CMK (cell line): ENCODE measurements at regions not wholly inside any gene's neighbourhood (a gene's known extent, or its start where the extent isn't known, plus 50 kb on each side); places are given as distances from the start of the nearest gene placed in this dataset.
"Not testable (repeated sequence)": the region's sequence is repeated elsewhere in the genome, so short reads cannot be mapped to it uniquely, and the experiment has no call there.

ENCODE experiments used
- DNase-seq: peaks from one replicate; pipeline ENCODE4 v3.0.0-alpha.2; 2010; ENCODE audit warnings: low read depth

DNA sequence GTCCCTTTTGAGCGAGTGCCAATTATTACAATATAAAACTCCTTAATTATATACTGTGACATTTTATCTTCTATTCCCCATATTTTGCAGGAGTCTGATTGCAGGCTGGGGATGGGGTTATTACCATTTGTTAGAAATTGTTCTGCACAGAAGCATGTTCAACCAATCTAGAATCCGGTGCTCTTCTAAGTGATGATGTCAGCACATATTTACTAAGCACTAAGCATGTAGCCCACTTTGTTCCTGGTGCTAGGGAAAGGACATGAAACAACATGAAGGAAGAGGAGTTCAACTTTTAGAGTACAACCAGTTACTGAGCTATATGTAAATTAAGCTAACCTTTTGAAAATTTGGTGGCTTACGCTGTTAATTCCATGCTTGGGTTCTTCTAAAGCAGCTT, 52.8 kb upstream of the IL1RAPL2 start:
- no peak for DNase-seq

DNA sequence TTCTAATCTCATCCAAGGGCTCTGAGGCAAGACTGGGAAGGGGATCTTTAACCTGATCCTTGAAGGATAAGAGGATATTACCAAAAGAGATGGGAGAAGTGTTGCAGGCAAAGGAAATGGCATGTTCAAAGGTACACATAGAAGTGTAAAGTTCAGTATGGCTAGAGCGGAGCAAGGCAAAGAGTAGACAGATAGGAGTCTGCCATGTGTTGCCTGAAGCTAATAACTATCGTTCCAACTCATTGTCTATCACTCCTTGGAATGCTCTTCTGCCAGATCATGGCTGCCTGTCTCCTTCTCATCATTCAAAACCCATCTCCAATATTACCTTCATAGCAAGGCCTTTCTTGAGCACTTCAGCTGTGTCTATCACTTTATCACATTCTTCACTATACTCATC, 55.2 kb upstream of the IL1RAPL2 start:
- DNase-seq = no peak

DNA sequence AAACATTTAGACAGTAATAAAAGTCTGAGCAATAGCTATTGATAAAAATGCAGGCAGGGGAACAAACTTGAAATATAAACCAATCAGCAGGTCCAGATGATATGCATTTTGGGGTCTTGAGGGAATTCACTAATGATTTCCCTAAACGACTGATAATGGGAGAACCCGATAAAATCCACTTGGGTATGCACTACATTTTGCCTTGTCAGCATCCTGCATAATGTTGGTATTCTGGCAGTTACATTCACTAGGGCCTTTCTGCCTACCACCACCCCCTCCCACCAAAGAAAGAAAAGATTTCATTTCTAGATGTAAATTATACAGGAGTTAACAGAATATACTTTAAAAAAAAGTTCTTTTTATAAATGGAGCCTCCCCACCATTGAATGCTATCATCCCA, 63.5 kb upstream of the IL1RAPL2 start:
- no peak for DNase-seq

DNA sequence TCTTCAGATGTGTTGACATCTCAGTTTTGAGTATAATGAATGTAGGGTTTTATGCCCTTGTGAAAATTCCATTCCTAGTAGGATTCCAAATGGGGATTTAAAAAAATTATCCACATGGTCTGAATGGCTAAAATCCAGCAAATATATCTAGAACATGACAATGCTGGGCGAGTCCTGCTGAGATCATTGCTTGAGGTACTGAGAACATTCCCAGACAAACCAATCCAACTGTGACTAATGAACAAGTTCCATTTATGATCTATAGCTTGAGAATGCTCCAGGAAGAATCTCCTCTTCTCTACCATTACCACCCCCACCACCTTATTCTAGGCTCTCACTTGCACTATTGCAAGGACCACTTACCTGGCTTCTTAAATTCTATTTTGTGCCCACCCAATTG, 77.2 kb upstream of the IL1RAPL2 start:
- DNase-seq = no peak

DNA sequence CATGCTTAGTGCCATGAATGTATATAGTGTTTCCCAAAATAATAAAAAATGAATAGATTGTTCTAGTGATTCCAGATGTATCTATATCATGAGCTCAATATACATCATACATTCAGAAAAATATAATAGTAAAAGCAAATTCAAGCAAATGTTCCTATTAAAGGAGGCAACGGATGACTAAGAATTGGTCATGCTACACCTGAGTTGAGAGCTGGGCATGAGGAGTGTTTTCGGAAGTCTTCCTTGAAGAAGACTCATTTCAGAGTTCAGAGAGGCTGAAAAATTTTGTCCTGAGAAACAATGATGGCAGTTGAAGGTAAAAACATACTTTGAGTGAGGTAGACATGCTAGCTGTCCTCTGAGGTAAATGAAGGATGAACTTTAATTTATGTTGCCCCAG, 79.3 kb upstream of the IL1RAPL2 start:
- no peak for DNase-seq

DNA sequence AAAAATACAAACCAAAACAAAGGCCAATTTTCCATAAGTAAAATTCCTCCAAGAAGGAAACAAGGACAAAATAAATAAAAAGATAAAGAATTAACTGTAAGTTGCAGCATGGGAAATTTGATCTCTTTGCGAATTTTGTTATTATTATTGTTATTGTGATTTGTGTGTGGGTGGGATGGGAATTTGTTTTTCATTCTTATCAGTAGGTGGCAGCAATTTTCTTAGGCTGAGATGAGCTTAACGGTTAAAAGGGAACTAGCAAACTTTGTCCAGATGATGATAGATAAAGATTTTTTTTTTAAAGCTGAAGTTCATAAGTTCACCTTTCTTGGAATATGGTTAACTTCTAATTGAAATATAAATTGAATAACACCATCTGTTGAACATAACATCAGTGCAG, 83.2 kb upstream of the IL1RAPL2 start:
- no peak for DNase-seq

DNA sequence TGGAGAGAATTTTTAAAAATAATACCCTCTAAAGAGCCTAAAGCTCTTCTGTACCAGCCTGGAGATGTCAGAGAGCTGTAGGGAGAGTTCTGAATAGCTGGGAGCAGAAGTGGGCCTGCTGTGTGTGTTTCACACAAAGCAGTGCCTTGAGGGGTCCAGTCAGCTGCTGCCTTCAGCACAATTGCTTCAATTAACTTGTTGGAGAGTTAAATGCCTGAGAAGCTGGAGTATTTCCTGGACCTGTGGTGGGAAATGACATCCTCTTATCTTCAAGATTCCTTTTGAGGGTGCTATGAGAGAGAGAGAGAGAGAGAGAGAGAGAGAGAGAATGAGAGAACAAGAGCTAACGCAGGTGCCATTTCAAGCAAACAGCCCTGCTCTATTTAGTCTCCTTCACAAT, 96.2 kb upstream of the IL1RAPL2 start:
- no peak for DNase-seq

DNA sequence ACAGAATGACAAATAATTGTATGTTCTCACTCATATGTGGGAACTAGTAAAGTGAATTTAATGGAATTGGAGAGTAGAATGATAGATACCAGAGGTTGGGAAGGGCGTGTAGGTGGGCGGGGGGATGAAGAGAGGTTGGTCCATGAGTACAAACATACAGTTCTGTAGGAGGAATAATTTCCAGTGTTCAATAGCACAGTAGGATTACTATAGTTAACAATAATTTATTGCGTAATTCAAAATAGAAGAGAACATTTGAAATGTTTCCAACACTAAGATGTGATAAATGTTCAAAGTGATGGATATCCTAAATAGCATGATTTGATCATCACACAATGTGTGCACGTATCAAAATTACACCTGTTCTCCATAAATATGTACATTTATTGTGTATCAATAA, 106.2 kb upstream of the IL1RAPL2 start:
- no peak for DNase-seq

DNA sequence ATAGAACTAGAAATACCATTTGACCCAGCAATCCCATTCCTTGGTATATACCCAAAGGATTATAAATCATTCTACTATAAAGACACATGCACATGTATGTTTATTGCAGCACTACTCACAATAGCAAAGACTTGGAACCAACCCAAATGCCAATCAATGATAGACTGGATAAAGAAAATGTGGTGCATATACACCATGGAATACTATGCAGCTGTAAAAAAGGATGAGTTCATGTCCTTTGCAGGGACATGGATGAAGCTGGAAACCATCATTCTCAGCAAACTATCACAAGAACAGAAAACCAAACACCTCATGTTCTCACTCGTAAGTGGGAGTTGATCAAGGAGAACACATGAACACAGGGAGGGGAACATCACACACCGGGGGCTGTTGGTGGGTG, 108.9 kb upstream of the IL1RAPL2 start:
- not testable (repeated sequence) for DNase-seq

DNA sequence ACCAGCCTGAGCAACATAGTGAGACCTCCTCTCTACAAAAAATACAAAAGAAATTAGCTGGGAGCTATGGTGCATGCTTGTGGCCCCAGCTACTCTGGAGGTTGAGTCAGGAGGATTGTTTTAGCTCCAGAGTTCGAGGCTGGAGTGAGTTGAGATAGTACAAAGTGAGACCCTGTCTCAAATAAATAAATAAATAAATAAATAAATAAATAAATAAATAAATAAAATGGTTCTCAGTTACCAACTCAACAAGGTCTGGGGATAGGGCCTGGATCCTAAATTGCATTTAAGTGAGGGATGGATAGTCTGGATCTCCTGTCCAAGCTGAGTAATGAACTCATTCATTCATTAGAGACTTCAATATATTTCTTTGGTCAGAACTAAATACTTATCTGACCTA, 115.7 kb upstream of the IL1RAPL2 start:
- no peak for DNase-seq

DNA sequence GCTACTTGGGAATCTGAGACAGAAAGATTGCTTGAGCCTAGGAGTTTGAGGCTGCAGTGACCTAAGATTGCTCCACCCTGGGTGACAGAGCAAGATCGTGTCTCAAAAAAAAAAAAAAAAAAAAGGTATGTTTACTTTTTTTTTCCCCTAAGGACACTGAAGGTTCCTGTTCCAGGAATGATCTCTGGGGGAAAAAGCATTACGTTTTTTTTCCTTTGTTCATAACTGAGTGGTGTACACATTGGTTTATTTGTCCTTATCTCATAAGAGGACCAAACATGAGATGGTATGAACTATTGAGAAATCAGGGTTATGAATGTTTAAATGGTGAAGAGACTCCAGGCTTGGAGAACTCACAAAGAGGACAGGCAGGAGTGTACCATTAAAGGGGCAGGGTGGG, 120.4 kb upstream of the IL1RAPL2 start:
- DNase-seq = no peak

DNA sequence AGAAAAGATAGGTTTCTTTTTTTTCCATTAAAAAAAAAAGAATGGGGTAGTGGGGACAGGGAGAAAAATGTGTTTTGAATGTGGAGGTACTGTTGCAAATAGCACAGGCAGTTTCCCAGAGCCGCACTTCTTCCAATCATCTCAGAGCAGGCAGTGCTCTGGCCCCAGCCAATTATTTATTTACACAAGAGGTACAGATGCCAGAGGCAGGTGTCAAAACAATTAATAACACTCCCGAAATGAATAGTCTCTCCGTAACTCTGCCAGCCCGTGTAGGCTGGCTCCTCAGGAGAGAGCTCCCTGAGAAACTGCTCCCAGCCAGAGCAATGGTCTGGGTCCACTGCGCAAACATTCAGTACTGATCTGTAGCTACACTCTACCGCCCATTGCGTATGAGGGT, 130.8 kb upstream of the IL1RAPL2 start:
- DNase-seq = no peak

DNA sequence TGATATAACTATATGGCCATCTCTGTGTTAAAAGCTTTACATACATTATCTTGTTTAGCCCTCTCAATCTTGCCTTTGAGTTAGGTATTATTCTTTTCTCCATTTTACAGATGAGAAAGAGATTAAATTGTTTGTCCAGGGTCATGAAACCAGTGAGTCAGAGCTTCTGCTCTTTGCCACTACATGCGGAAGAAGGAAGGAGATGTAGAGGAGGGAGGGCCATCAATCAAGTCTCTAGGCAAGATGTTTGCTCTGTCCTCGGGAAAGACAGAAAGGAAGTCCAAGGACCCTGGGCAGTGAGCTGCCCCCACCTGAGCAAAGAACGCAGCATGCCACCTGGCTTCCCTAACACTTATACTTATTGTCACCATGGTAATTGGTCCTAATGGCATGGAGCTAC, 133.7 kb upstream of the IL1RAPL2 start:
- DNase-seq = no peak

DNA sequence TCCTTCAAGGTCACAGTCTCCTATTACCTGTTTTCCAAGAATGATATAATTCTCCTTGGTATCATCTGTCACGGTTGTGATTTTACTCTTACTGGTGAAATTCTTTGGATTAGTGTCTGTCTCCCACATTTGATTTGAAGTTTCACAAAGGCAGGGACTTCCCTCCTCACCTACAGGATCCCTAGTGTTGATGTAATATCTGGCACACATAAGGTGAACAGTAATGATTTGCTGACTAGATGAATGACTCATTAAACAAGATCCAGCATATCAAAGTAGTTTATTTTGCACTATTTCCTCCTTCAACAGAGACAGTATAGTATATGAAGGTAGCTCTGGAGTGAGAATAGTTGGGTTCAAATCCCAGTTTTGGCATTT, 135.3 kb upstream of the IL1RAPL2 start:
- no peak for DNase-seq

DNA sequence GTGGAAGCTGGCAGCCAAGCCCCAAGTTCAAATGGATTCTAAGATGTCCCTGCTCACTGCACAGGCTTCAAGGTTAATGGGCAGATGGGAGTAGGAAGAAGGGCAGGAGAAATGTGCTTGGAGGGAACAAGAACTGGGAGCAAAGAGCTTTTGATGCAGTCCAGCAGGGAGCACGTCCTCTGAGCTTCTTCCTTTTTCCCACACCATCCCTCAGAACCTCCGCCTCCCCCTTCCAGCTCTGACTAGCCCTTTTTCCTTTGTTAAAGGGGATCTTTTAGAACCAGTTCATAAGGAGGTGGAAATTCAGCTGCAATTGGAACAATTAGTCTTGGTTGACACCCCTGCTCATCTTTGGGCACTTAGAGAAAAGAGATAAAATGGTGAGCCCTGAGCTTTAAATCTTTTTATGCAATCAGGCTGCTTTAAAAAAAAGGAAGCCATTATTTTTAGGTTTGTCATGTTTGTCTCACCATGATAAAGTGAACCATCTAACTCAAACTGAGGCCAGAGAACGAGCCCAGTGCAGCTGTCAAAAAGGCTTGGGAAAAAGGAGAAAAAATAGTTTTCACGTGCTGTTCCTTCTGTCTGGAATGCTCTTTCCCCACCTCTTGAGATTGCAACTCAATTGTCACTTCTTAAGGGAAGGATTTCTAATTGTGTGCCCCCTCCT, 135.8 kb upstream of the IL1RAPL2 start:
- DNase-seq = no peak

DNA sequence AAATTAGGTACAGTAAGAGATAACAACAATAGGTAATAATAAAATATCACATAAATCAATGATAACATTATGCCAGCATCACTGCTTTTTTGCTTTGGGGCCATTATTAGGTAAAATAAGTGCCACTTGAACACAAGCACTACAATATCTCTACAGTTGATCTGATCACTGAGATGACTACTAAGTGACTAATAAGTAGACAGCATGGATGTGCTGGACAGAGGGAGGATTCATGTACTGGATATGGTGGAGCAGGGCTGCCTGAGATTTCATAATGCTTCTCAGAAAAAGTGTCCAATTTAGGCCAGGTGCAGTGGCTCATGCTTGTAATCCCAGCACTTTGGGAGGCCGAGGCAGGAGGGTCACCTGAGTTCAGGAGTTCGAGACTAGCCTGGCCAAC, 137.8 kb upstream of the IL1RAPL2 start:
- no peak for DNase-seq

DNA sequence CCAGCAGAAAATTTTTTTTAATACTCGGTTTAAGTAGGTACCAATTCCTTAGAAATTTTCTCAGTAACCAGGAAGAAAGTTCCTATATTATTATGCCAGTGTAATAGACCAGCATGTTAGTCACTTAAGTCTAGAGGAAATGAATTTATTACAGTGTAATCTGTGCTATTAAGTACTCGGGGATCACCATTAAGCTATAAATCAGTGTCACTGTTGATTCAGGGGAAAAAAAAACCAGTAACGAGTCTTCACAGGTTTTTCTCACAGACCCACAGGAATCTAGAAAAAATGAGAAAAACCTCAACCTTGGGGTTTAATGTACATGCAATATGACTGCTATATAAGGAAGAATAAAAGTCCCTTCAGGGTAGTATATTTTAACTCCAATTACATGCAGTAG, 138.3 kb upstream of the IL1RAPL2 start:
- no peak for DNase-seq

DNA sequence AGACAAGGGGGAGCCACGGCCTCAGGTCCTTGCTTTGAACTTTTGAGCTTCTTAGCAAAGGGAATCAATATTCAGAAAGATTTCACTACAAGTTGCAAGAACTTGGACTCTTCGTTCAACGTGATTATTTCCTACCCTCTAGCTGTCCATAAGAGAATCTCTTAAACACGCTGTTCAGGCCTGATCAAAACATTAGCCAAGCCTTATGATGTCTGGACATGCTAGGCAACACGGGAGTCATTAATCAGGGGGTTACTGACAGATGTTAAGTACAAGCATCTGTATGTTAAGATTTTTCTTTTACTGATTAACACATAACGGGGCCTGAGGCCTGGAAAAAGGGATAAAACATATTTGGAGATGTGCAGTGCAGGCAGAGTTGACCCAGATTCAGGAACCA, 138.9 kb upstream of the IL1RAPL2 start:
- DNase-seq = no peak

DNA sequence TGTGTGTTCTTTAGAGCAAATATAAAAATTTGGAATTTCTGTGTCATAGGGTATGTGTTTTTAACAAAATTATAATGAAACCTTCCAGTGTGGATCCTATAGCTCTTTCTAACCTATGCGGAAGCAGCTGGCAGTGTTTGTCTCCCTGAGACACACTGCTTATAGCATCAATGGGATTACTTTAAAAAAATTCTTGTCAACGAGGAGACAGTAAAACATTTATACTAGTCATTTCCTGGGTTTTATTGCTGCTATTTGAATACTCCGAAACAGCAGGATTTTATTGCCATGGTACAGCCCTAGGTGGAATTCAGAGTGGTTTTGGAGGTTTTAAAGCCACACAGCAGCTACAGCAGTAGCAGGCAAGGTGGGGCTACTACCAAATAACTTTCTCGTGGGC, 145.1 kb upstream of the IL1RAPL2 start:
- no peak for DNase-seq

DNA sequence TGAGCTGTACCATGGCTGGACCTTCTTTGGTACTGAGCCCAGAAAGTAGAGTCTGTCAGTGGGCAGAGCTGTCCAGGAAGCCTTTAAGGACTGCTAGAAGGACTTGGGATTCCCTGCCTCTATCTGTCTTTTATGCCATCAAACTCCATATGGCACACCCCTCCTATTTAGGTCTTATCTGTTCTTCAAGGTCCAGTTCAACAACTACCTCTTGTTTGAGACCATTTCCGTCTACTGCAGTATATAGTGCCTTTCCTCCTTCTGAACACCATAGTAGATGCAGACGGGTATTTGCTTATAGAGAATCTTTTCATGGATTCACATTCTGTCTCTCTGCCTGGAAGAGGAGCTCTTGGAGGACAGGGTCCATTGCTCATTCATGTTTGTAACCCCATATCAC, 146.1 kb upstream of the IL1RAPL2 start:
- no peak for DNase-seq

DNA sequence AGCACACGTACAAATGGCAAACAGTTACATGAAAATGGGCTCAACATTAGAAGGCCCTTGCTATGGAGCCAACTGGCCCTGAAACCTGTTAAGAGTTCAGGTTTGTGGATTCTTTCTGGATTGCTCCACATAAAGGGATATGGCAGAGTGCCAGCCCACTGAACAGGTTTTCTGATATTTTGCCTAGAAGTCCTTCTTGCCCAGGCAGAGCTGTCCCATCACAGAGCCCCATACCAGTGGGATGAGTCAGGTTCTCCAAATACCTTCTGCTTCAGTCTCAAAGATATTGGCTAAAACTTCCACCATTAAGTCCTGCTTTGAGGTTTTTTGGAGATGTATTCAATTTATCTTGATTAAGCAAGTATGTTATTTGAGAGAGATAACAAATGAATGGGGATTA, 146.8 kb upstream of the IL1RAPL2 start:
- DNase-seq = no peak

DNA sequence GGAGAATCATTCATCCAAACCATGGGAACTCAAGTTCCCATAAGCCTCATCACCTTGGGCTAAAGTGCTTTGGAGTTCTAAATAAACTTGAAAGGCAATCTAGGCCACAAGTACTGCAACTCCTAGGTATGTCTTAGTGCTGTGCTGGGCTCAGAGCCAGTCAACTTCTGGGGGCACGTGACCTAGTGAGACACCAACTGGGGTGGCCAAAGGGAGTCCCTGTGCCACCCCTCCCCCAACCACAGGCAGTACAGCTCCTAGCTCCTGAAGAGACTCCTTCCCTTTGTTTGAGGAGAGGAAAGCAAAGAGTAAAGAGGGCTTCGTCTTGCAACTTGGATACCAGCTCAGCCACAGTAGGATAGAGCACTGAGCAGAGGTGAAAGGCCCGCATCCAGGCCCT, 154.2 kb upstream of the IL1RAPL2 start:
- DNase-seq = no peak

DNA sequence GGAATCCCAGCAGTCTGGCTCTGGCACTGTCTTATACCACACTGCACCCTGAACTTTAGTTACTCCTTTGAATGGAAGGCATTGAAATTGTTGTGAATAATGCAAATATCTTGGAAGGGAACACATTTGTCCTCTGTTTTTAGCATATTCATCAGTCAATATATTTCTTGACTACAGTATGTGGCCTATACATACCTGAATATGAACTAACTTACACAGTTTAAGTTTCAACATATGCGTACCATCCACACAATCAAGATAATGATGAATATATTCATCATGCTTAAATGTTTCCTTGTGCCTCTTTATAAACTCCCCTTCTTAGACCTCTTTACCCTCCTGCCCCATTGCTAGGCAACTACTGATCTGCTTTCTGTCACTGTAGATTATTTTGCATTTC, 145.7 kb upstream of the ESX1 start:
- no peak for DNase-seq

DNA sequence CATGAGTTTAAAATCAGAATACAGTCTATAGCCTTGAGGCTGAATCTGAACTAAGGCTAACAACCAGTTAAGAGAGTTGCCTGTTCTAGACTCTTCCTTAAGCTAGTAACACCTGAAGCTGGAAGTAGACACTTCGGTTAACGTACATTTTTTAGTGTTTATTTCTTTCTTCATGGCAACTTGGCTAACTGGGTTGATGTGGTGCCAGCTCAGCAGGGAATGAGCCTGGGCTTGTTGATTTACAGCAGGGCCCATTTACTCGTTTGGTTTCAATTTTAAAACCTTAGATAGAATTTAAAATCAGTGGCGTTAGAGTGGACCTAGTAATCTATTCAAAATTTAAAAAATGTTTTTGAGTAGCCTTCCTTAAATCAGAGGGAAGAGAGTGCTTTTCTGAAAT, 137.6 kb upstream of the ESX1 start:
- DNase-seq = no peak

DNA sequence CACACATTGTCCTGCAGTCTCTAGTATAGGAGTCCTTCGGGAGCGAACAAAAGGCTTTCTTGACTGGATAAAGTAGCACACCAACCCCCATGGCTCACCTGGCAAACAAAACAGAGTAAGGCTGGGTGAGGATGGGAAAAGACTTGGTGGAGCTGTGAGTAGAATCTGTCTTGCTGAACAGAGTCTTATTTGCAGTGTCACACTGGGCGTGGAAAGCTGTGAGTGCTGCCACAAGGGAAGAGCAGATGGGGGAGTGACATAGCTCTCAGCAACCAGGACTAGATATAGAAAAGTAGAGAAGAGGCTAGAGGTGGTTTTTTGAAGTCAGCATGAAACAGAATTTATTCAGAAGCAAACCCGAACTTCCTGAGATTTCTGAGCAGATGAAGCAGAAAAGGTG, 137.2 kb upstream of the ESX1 start:
- DNase-seq = no peak
